GM10248 (cell line): ENCODE measurements at regions not wholly inside any gene's neighbourhood (a gene's known extent, or its start where the extent isn't known, plus 50 kb on each side); places are given as distances from the start of the nearest gene placed in this dataset.

Experiments
- CTCF ChIA-PET: fragments of 300-600 bp; sonication (Branson Sonifier 250); formaldehyde crosslinking; extraction: SDS; loops from one replicate; lab custom pipeline; 2021; ENCODE audit warnings: antibody characterized with exemption; lab: Yijun Ruan, JAX
- POLR2A ChIA-PET: fragments of 350-650 bp; sonication (Branson Sonifier 250); formaldehyde crosslinking; extraction: SDS; loops from one replicate; lab custom pipeline; 2020; ENCODE audit warnings: antibody characterized with exemption; lab: Yijun Ruan, JAX
- DNase-seq: peaks from one replicate; pipeline ENCODE4 v3.0.0; 2012; ENCODE audit errors: extremely low spot score
- CTCF ChIP-seq: IDR thresholded peaks from 2 replicates; pipeline ENCODE4 v1.5.1; 2012; ENCODE audit warnings: mild to moderate bottlenecking, low read depth; ENCODE audit errors: extremely low read depth, missing control alignments, control extremely low read depth

- ChIA-PET CTCF (interaction anchor here (0.9 to 2.1 kb wide), 2 partner anchors 11 to 14 kb away, joined by 3 to 6 read pairs; no protein-coding TSS in a partner anchor), POLR2A (no interaction called here)
- TF ChIP-seq CTCF = no peak
- DNase-seq = no peak
These were observed 196.2 kb downstream of the DIRAS2 start for GRCh38 chr9:90446200-90446948.

DNA sequence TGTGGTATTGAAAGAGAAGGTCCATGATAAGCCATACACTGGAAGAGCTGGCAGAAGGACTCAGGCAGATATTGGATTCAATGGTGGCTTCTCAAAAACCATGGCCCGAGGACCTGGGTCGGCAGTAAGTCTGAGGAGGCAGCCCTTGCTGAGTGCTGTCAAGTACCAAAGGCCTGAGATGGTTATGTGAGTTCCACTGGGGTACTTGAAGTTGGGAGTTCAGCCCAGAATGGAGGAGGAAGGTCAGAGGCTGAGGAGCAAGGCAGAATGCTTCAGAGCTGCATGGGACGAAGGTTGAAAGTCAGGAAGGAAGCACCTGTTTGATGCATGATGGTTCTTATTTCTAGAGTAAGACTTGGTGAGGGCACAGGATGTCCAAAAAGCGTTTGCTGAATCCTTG is 194.9 kb downstream of the DIRAS2 start:
- POLR2A ChIA-PET = interaction anchor here (0.5 kb wide), 1 partner anchor 136 kb away, joined by 3 read pairs; no protein-coding TSS in a partner anchor
- TF ChIP-seq CTCF = no peak

DNA sequence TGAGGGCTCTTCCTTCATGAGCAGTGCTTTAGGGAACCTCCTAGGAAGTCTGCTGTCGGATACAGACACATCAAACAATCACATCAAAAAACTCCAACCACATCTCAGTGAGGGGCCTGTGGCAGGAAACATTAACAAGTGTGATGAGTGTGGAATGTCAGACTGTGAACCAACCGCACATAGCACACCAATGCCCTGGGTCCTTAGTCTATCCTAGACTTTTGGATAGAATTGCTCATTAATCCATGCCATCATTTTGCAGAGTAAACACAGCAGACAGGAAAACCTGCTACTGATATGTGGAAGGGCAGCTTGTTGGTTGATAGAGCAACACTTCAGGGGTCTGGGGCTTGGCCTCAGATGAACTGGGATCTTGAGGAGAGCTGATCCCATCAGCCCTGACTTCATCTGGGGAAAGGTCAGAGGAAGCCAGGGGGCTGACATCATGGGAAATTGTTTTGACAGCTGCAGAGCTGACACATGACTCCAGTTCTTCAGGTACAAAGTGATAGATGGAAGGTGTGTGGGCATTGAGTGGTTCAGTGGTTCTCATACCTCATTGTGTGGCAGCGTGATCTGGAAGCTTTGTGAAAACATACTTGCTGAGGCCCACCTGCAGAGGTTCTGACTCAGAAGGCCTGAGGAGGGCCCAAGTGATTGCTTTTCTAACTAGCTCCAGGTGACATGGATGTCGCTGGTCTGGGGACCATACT is 193.3 kb downstream of the DIRAS2 start:
- TF ChIP-seq CTCF = no peak
- POLR2A ChIA-PET = no interaction called here
- DNase-seq = no peak
- CTCF ChIA-PET = interaction anchor here (0.8 to 1.8 kb wide), 6 partner anchors 9 to 19 kb away, joined by 3 to 5 read pairs (median 3); no protein-coding TSS in a partner anchor

More for the DNA sequence above, 194.9 kb downstream of the DIRAS2 start:
- DNase-seq = no peak
- CTCF ChIA-PET = interaction anchor here (1.1 to 2.1 kb wide), 2 partner anchors 12 to 22 kb away, joined by 3 to 6 read pairs; no protein-coding TSS in a partner anchor

DNA sequence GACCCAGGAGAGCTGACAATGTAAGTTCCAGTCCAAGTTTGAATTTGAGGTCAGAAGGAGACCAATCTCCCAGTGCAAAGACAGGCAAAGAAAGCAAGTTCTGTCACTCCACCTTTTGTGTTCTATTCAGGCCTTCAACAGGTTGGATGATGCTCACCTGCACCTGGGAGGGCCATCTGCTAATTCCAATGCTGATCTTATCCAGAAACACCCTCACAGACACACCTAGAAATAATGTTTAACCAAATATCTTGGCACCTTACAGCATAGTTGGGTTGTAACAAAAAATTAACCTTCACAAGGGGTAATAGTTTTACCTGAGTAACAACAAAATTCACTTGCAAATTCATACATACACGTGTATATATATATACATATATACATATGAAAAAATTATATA is 190.8 kb downstream of the DIRAS2 start:
- no peak for DNase-seq
- ChIA-PET CTCF (no interaction called here), POLR2A (no interaction called here)
- TF ChIP-seq CTCF = no peak

- no peak for DNase-seq
- ChIA-PET CTCF (no interaction called here), POLR2A (no interaction called here)
- no peak for TF ChIP-seq CTCF
These were observed 187.3 kb downstream of the DIRAS2 start for GRCh38 chr9:90455316-90455715.

DNA sequence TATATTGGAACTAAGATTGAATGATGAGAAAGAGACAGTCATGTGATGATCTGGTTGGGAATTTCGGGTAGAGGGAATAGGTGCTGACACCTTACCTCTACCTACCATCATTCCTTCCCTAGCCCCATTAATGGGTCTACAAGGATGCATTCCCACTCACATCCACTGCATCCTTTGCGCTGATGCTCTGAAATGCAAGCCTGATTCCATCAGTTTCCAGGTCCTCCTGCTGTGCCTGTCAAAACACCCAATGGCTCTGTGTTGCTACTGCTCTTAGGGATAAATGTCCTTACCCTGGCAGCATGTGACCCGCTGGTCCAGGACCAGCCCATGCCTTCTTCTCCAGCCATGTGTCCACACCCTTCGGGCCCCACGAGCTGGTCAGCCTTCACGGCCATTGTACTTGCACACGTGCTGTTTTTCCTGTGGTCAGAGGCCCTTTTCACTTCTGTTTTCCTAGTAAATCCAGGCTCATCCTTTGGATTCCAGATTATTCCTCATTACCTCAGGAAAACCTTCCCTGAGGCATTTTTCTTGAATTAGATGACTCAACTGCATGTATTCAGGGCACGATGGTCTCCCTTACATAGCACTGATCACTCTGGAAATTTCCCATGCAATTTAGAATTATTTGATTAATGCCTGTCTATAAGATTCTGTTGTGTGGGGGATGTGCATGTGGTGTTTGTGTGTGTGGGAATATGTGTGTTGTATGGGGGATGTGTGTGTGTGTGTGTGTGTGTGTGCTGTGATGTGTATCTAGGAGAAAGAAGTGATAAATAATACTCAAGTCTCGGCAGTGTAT is 185.0 kb downstream of the DIRAS2 start:
- ChIA-PET POLR2A (no interaction called here), CTCF (no interaction called here)
- no peak for DNase-seq
- no peak for TF ChIP-seq CTCF
